Psoas muscle (tissue), 7 donors: ENCODE measurements at regions not wholly inside any gene's neighbourhood (a gene's known extent, or its start where the extent isn't known, plus 50 kb on each side); places are given as distances from the start of the nearest gene placed in this dataset.

Experiments
- ATAC-seq, 4 donors: fragments of 200-7000 bp; cut with Tn5 transposase; one replicate each; pipeline ENCODE4 v1.9.1; 2020; ENCODE audit warnings: moderate library complexity in 3 of 4, mild to moderate bottlenecking in 2 of 4
- DNase-seq, 2 donors: peaks; one replicate each; pipeline ENCODE4 v3.0.0-alpha.2; 2020
- H3K27ac ChIP-seq: fragments of 200-600 bp; one replicate; pipeline ENCODE4 v1.8.0; 2022
- H3K27me3 ChIP-seq, 3 donors: fragments of 200-600 bp in 1 of 3; one replicate each; pipeline versions ENCODE4 v1.6.1 to v1.8.0; 2013 to 2022; ENCODE audit warnings: low read length in 2 of 3, mild to moderate bottlenecking in 2 of 3, moderate library complexity in 1 of 3; ENCODE audit not compliant: insufficient read depth in 3 of 3
- H3K36me3 ChIP-seq, 2 donors: fragments of 200-600 bp in 1 of 2; one replicate each; pipeline versions ENCODE4 v1.6.1 to v1.8.0; 2013 to 2022; ENCODE audit warnings: low read depth in 1 of 2, mild to moderate bottlenecking in 1 of 2, moderate library complexity in 1 of 2; ENCODE audit not compliant: insufficient read depth in 1 of 2
- H3K4me1 ChIP-seq: fragments of 200-600 bp; one replicate; pipeline ENCODE4 v1.8.0; 2022
- H3K4me3 ChIP-seq: fragments of 200-600 bp; one replicate; pipeline ENCODE4 v1.8.0; 2022; ENCODE audit warnings: mild to moderate bottlenecking
- H3K9me3 ChIP-seq: fragments of 200-600 bp; one replicate; pipeline ENCODE4 v1.8.0; 2022
- CTCF ChIP-seq: fragments of 200-600 bp; IDR thresholded peaks from one replicate; pipeline ENCODE4 v1.8.0; 2022; ENCODE audit warnings: antibody characterized with exemption
- WGBS, 3 donors: extraction: QIAGEN DNeasy Blood & Tissue Kit; methylation state at CpG; one replicate each; pipeline versions ENCODE4 v1.1.6 to v1.1.7; 2013; 5-methylcytosine and 5-hydroxymethylcytosine counted together
- intact Hi-C, 2 donors: fragments of 100-400 bp; cut with DNase I; formaldehyde crosslinking; loops; one replicate each; pipeline versions ENCODE4 v1.11.0 to v1.14.2; 2022
- donor health status: healthy with polysubstance abuse.
- donor health status: DM: no; HTN: no; CAD: no; lungs with moderate emphysema.
- donor health status: Bipolar disorder and iron deficiency.
- donor health status: healthy.
- donor health status: DM: yes; HTN: yes; CAD: no.
- donor health status: DM: no; HTN: no; CAD: no.
- donor health status: DM: yes; HTN: yes; CAD: no.

- Histone ChIP-seq H3K27ac (no peak overlapping the region), H3K4me3 (no peak overlapping the region), H3K36me3 (no peaks in the 10 kb centered on the region), H3K27me3 (peaks cover 0 to 3% (median 0%) of the 10 kb centered on the region in 3 donors), H3K9me3 (no peaks in the 10 kb centered on the region), H3K4me1 (no peaks in the 10 kb centered on the region)
- no peak for TF ChIP-seq CTCF
- ATAC-seq = no peak
- WGBS, 3 donors = 79 to 93% (median 83%) methylated on average over 4 of the region's 4 CpGs
- DNase-seq = no peak
- intact Hi-C loops = no loop called here
Observed at GRCh38 chr13:91172160-91172559, 175.3 kb upstream of the MIR17HG start.

DNA sequence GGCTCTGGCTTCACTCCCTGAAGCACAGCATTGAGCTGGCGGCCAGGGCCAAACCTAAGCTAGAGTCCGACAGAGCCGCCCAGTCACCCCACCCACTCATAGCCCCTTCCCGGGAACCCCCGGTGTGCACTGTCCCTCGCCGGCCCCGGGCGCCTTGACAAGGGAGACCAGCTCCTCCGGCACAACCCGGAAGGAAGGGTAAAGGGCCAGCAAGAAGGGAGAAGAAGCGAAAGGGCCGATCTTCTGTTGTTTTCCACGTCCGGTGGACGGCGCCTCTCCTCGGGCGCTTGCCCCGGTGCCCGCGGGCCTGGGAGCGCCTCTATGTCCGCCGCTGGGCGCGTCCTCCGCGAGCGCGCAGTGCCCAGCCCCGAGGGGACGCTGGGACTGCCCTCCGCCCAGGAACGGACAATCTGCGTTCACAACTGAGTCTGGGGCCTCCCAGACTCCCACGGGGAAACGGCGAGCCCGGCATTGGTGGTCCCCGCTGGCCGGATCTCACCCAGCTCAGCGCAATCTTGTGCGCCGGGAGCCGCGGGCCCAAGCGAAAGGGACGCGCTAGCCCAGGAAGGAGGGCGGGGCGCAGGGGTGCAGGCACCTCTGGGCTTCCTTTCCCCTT, 172.5 kb upstream of the MIR17HG start:
- Histone ChIP-seq H3K4me3 (peak overlapping the region; percentile 5), H3K36me3 (no peaks in the 10 kb centered on the region), H3K27me3 (peaks cover 0 to 3% (median 0%) of the 10 kb centered on the region in 3 donors), H3K27ac (no peak overlapping the region), H3K4me1 (no peaks in the 10 kb centered on the region), H3K9me3 (no peaks in the 10 kb centered on the region)
- DNase-seq (no peak), ATAC-seq (no peak)
- 18 to 40% (median 35%) methylated on average over 44 to 52 of the region's 52 CpGs for WGBS, 3 donors
- intact Hi-C loops = no loop called here
- no peak for TF ChIP-seq CTCF

- Histone ChIP-seq H3K36me3 (no peaks in the 10 kb centered on the region), H3K4me3 (no peak overlapping the region), H3K4me1 (no peaks in the 10 kb centered on the region), H3K27ac (no peak overlapping the region), H3K9me3 (no peaks in the 10 kb centered on the region), H3K27me3 (peaks cover 0 to 3% (median 0%) of the 10 kb centered on the region in 3 donors)
- 72 to 76% (median 73%) methylated on average over 1 of the region's 1 CpG for WGBS, 3 donors
- intact Hi-C loops = no loop called here
- no peak for TF ChIP-seq CTCF
- ATAC-seq (no peak), DNase-seq (no peak)
Observed at GRCh38 chr13:91178099-91178498, 169.4 kb upstream of the MIR17HG start.

GRCh38 chr13:91181892-91182291, 165.6 kb upstream of the MIR17HG start:
- intact Hi-C loops = loop anchor here in 1 of 2 donors (5.0 kb wide), 1 partner anchor 40 kb away; no protein-coding TSS in a partner anchor

More at GRCh38 chr13:91181892-91182291, 165.6 kb upstream of the MIR17HG start:
- Histone ChIP-seq H3K4me1 (no peaks in the 10 kb centered on the region), H3K4me3 (no peak overlapping the region), H3K36me3 (no peaks in the 10 kb centered on the region), H3K27ac (no peak overlapping the region), H3K9me3 (no peaks in the 10 kb centered on the region), H3K27me3 (no peaks in the 10 kb centered on the region)
- ATAC-seq (no peak), DNase-seq (no peak)
- TF ChIP-seq CTCF = no peak
- 77 to 90% (median 86%) methylated on average over 3 of the region's 3 CpGs for WGBS, 3 donors
